A549 (cell line): ENCODE measurements at regions not wholly inside any gene's neighbourhood (a gene's known extent, or its start where the extent isn't known, plus 50 kb on each side); places are given as distances from the start of the nearest gene placed in this dataset.

ENCODE experiments used
- ATAC-seq, 2 experiments: fragments of 200-7000 bp in 1 of 2; fragments of >200 bp in 1 of 2; cut with Nextera tagmentation in 1 of 2; cut with Tn5 transposase in 1 of 2; 3 replicates each; pipeline versions ENCODE4 v1.8.0 to v1.9.1; 2018 to 2020; ENCODE audit warnings: mild to moderate bottlenecking in 1 of 2, moderate library complexity in 1 of 2
- CTCF ChIA-PET: fragments of 300-600 bp; sonication (Branson Sonifier 250); formaldehyde crosslinking; extraction: SDS; loops from one replicate; lab custom pipeline; 2021; ENCODE audit warnings: antibody characterized with exemption, inconsistent platforms; lab: Yijun Ruan, JAX
- POLR2A ChIA-PET: fragments of 350-600 bp; formaldehyde crosslinking; extraction: SDS; loops from one replicate; lab custom pipeline; 2021; ENCODE audit warnings: antibody characterized with exemption, inconsistent platforms; lab: Yijun Ruan, JAX
- DNase-seq, 2 experiments: peaks; one replicate each; pipeline versions ENCODE4 v3.0.0 to v3.0.0-alpha.2; 2011 to 2016; ENCODE audit warnings: low read depth in 1 of 2, low spot score in 1 of 2
- FAIRE-seq: peaks from 2 replicates; lab custom pipeline; 2011; peaks lifted over from hg19 to GRCh38; lab: Jason Lieb, UNC
- H3K27ac ChIP-seq, 2 experiments: fragments of >200 bp; sonication (Bioruptor Twin); formaldehyde crosslinking; 3 replicates each; pipeline ENCODE4 v1.5.1; 2016 to 2017
- H3K4me1 ChIP-seq: fragments of >200 bp; sonication (Bioruptor Twin); formaldehyde crosslinking; 3 replicates; pipeline ENCODE4 v1.6.1; 2016
- H3K4me2 ChIP-seq: fragments of >200 bp; sonication (Bioruptor Twin); formaldehyde crosslinking; 3 replicates; pipeline ENCODE4 v1.6.1; 2016
- H3K4me3 ChIP-seq: fragments of >200 bp; sonication (Bioruptor Twin); formaldehyde crosslinking; 3 replicates; pipeline ENCODE4 v1.5.1; 2016
- H3K9me3 ChIP-seq: fragments of >200 bp; sonication (Bioruptor Twin); formaldehyde crosslinking; 3 replicates; pipeline ENCODE4 v1.6.1; 2016
- BCL3 ChIP-seq: fragments of >200 bp; sonication (Bioruptor Twin); formaldehyde crosslinking; IDR thresholded peaks from 3 replicates; pipeline ENCODE4 v1.6.1; 2016
- BHLHE40 ChIP-seq: IDR thresholded peaks from 2 replicates; pipeline ENCODE4 v1.6.1; 2012; ENCODE audit warnings: low read depth, low read length, inconsistent platforms
- CBX2 ChIP-seq: fragments of 200-600 bp; sonication (generic); IDR thresholded peaks from 2 replicates; pipeline ENCODE4 v1.6.1; 2016; ENCODE audit warnings: low read depth, mild to moderate bottlenecking, borderline replicate concordance
- CHD2 ChIP-seq: fragments of 150-350 bp; IDR thresholded peaks from 2 replicates; pipeline ENCODE4 v1.6.1; 2014; ENCODE audit warnings: low read length; ENCODE audit not compliant: partially characterized antibody
- CHD4 ChIP-seq: fragments of 200-600 bp; sonication (generic); IDR thresholded peaks from 2 replicates; pipeline ENCODE4 v1.6.1; 2016; ENCODE audit warnings: antibody characterized with exemption, mild to moderate bottlenecking, borderline replicate concordance
- CTCF ChIP-seq: fragments of >200 bp; sonication (Bioruptor Twin); formaldehyde crosslinking; IDR thresholded peaks from 3 replicates; pipeline ENCODE4 v1.5.1; 2016
- E2F6 ChIP-seq: IDR thresholded peaks from 2 replicates; pipeline ENCODE4 v1.6.1; 2012; ENCODE audit warnings: low read depth, borderline replicate concordance
- EHMT2 ChIP-seq: fragments of 200-600 bp; sonication (generic); IDR thresholded peaks from 2 replicates; pipeline ENCODE4 v1.6.1; 2016; ENCODE audit warnings: antibody characterized with exemption, low read depth, mild to moderate bottlenecking, moderate library complexity
- FOXS1 ChIP-seq: fragments of 250-450 bp; sonication (Bioruptor Pico); IDR thresholded peaks from 2 replicates; pipeline ENCODE4 v1.5.0; 2020; ENCODE audit warnings: mild to moderate bottlenecking, moderate library complexity
- JUN ChIP-seq, 2 experiments: fragments of >200 bp; sonication (Bioruptor Twin); formaldehyde crosslinking; IDR thresholded peaks; 2 replicates in 1 of 2; 3 replicates in 1 of 2; pipeline ENCODE4 v1.6.1; 2016 to 2017
- MAFK ChIP-seq: fragments of 450-650 bp; IDR thresholded peaks from 2 replicates; pipeline ENCODE4 v1.6.1; 2014; ENCODE audit not compliant: partially characterized antibody
- MAX ChIP-seq: IDR thresholded peaks from 2 replicates; pipeline ENCODE4 v1.6.1; 2012
- MAZ ChIP-seq: fragments of 150-350 bp; IDR thresholded peaks from 2 replicates; pipeline ENCODE4 v1.6.1; 2014; ENCODE audit warnings: antibody characterized with exemption, low read depth, low read length, borderline replicate concordance
- MYC ChIP-seq: IDR thresholded peaks from 2 replicates; pipeline ENCODE4 v1.6.1; 2012; ENCODE audit warnings: mild to moderate bottlenecking, inconsistent platforms, low read length, improper control_type of control experiment, borderline replicate concordance
- NPAS2 ChIP-seq: fragments of 250-450 bp; sonication (Bioruptor Pico); IDR thresholded peaks from 2 replicates; pipeline ENCODE4 v1.8.0; 2022; ENCODE audit warnings: mild to moderate bottlenecking, moderate library complexity, borderline replicate concordance
- PHF8 ChIP-seq: fragments of 200-600 bp; sonication (generic); IDR thresholded peaks from 2 replicates; pipeline ENCODE4 v1.6.1; 2016; ENCODE audit warnings: low read depth, mild to moderate bottlenecking, antibody characterized with exemption, moderate library complexity, borderline replicate concordance
- RAD21 ChIP-seq, 2 experiments: fragments of >200 bp in 1 of 2; sonication (Bioruptor Twin) in 1 of 2; formaldehyde crosslinking in 1 of 2; IDR thresholded peaks in 1 of 2; conservative IDR thresholded peaks in 1 of 2; 2 replicates in 1 of 2; 3 replicates in 1 of 2; pipeline ENCODE4 v1.6.1; 2012 to 2018; ENCODE audit warnings: inconsistent platforms in 1 of 2
- RARB ChIP-seq: fragments of 250-450 bp; sonication (Bioruptor Pico); IDR thresholded peaks from 2 replicates; pipeline ENCODE4 v1.8.0; 2021; ENCODE audit warnings: mild to moderate bottlenecking, moderate library complexity
- RCOR1 ChIP-seq: fragments of 150-350 bp; IDR thresholded peaks from 2 replicates; pipeline ENCODE4 v1.6.1; 2014; ENCODE audit warnings: antibody characterized with exemption, low read length, low read depth
- RFX5 ChIP-seq: fragments of 450-650 bp; IDR thresholded peaks from 2 replicates; pipeline ENCODE4 v1.7.1; 2014; ENCODE audit warnings: antibody characterized with exemption, mild to moderate bottlenecking, moderate library complexity
- SMC3 ChIP-seq: fragments of >200 bp; sonication (Bioruptor Twin); formaldehyde crosslinking; IDR thresholded peaks from 3 replicates; pipeline ENCODE4 v1.6.1; 2018; ENCODE audit warnings: inconsistent platforms
- TFCP2L1 ChIP-seq: fragments of 250-450 bp; sonication (Bioruptor Pico); IDR thresholded peaks from 2 replicates; pipeline ENCODE4 v1.5.0; 2021; ENCODE audit warnings: mild to moderate bottlenecking
- TP53 ChIP-seq: fragments of 250-450 bp; sonication (Bioruptor Pico); IDR thresholded peaks from 2 replicates; pipeline ENCODE4 v1.5.0; 2021; ENCODE audit warnings: mild to moderate bottlenecking, moderate library complexity
- ZFP36 ChIP-seq: fragments of 450-650 bp; IDR thresholded peaks from 2 replicates; pipeline ENCODE4 v1.6.1; 2014; ENCODE audit warnings: borderline replicate concordance; ENCODE audit not compliant: partially characterized antibody
- ZNF302 ChIP-seq: fragments of 250-450 bp; sonication (Bioruptor Pico); IDR thresholded peaks from 2 replicates; pipeline ENCODE4 v1.9.0; 2021; ENCODE audit warnings: inconsistent platforms, mild to moderate bottlenecking, moderate library complexity
- WGBS: methylation state at CpG from one replicate; pipeline ENCODE4 v1.1.6; 2017; ENCODE audit errors: missing lambda C conversion rate; 5-methylcytosine and 5-hydroxymethylcytosine counted together
- TF ChIP-seq, protein P1 (sequence below): fragments of 150-350 bp; IDR thresholded peaks from 2 replicates; pipeline ENCODE4 v1.6.1; 2014; ENCODE audit warnings: low read depth, mild to moderate bottlenecking, low read length

GRCh38 chr22:48950151-48950915 is 877.3 kb downstream of the BRD1 start:
- Histone ChIP-seq H3K4me1 (no peaks in the 10 kb centered on the region), H3K4me3 (no peak overlapping the region), H3K9me3 (no peaks in the 10 kb centered on the region), H3K27ac (no peak overlapping the region), H3K4me2 (no peak overlapping the region)
- ChIA-PET CTCF (interaction anchor here (1.0 kb wide), 1 partner anchor 96 kb away, joined by 3 read pairs; no protein-coding TSS in a partner anchor), POLR2A (no interaction called here)
- ATAC-seq (no peak), DNase-seq (no peak), FAIRE-seq (no peak)
- TF ChIP-seq BHLHE40 (no peak), TP53 (no peak), TFCP2L1 (CRISPR knock-in tag) (no peak), ZNF302 (CRISPR knock-in tag) (no peak), BCL3 (no peak), CHD4 (no peak), RAD21 (conservative IDR thresholded peaks at IDR 0.05 in 1 of 2, IDR thresholded peaks at IDR 0.05 in 1 of 2) (no peak), RFX5 (no peak), RCOR1 (no peak), JUN (IDR thresholded peaks at IDR 0.05) (no peak), CTCF (no peak), RARB (CRISPR knock-in tag) (no peak), SMC3 (no peak), MAFK (no peak), ZFP36 (no peak), NPAS2 (CRISPR knock-in tag) (no peak), MYC (no peak), E2F6 (no peak), CBX2 (no peak)
- TF ChIP-seq, protein P1, sequence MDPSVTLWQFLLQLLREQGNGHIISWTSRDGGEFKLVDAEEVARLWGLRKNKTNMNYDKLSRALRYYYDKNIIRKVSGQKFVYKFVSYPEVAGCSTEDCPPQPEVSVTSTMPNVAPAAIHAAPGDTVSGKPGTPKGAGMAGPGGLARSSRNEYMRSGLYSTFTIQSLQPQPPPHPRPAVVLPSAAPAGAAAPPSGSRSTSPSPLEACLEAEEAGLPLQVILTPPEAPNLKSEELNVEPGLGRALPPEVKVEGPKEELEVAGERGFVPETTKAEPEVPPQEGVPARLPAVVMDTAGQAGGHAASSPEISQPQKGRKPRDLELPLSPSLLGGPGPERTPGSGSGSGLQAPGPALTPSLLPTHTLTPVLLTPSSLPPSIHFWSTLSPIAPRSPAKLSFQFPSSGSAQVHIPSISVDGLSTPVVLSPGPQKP = no peak
- 72% methylated on average over 8 of the region's 27 CpGs for WGBS

GRCh38 chr22:48949375-48950149 is 878.1 kb downstream of the BRD1 start:
- ChIA-PET CTCF (interaction anchor here (1.0 kb wide), 1 partner anchor 97 kb away, joined by 3 read pairs; no protein-coding TSS in a partner anchor), POLR2A (no interaction called here)
- 21% methylated on average over 14 of the region's 18 CpGs for WGBS
- Histone ChIP-seq H3K9me3 (no peaks in the 10 kb centered on the region), H3K4me3 (no peak overlapping the region), H3K4me2 (no peak overlapping the region), H3K27ac (no peak overlapping the region), H3K4me1 (no peaks in the 10 kb centered on the region)
- ATAC-seq (no peak), FAIRE-seq (no peak), DNase-seq (no peak)
- TF ChIP-seq PHF8 (no peak), MAX (no peak), BHLHE40 (no peak), TP53 (no peak), EHMT2 (no peak), FOXS1 (CRISPR knock-in tag) (no peak), CHD2 (no peak), SMC3 (no peak), MAZ (no peak)
